ENCODE measurements at regions not wholly inside any gene's neighbourhood (a gene's known extent, or its start where the extent isn't known, plus 50 kb on each side); places are given as distances from the start of the nearest gene placed in this dataset.

- H3K4me3 Mint-ChIP-seq: no peak overlapping the region
- no peaks in the 10 kb centered on the region for H3K27me3 ChIP-seq (ENCODE audit: control insufficient read depth in 1 of 2, insufficient read depth in 2 of 2, low read length in 2 of 2)
- CTCF ChIA-PET: no interaction called here
- POLR2A ChIA-PET: no interaction called here
- intact Hi-C loops (cut with DNase I, micrococcal nuclease): no loop called here
- no peaks in the 10 kb centered on the region for H3K9me3 Mint-ChIP-seq
- TF ChIP-seq, protein P1, sequence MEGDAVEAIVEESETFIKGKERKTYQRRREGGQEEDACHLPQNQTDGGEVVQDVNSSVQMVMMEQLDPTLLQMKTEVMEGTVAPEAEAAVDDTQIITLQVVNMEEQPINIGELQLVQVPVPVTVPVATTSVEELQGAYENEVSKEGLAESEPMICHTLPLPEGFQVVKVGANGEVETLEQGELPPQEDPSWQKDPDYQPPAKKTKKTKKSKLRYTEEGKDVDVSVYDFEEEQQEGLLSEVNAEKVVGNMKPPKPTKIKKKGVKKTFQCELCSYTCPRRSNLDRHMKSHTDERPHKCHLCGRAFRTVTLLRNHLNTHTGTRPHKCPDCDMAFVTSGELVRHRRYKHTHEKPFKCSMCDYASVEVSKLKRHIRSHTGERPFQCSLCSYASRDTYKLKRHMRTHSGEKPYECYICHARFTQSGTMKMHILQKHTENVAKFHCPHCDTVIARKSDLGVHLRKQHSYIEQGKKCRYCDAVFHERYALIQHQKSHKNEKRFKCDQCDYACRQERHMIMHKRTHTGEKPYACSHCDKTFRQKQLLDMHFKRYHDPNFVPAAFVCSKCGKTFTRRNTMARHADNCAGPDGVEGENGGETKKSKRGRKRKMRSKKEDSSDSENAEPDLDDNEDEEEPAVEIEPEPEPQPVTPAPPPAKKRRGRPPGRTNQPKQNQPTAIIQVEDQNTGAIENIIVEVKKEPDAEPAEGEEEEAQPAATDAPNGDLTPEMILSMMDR (IDR thresholded peaks at IDR 0.05): no peak
- H3K4me1 Mint-ChIP-seq (ENCODE audit: low read depth): no peaks in the 10 kb centered on the region
- H3K36me3 ChIP-seq (ENCODE audit: insufficient read depth, low read length): no peaks in the 10 kb centered on the region
- H3K4me3 ChIP-seq (ENCODE audit: low read length): no peak overlapping the region
- no peaks in the 10 kb centered on the region for H3K27me3 Mint-ChIP-seq
- no peaks in the 10 kb centered on the region for H3K36me3 Mint-ChIP-seq (ENCODE audit: low read depth)
- no peak overlapping the region for H3K27ac ChIP-seq (ENCODE audit: low read depth in 1 of 2, low read length in 2 of 2)
- no peaks in the 10 kb centered on the region for H3K9me3 ChIP-seq (ENCODE audit: control insufficient read depth in 1 of 2, insufficient read depth in 1 of 2, low read length in 2 of 2)
- no peaks in the 10 kb centered on the region for H3K4me1 ChIP-seq (ENCODE audit: insufficient read depth, low read length)
- DNase-seq (no peak), ATAC-seq (ENCODE audit: poor library complexity) (no peak)
- no peak overlapping the region for H3K27ac Mint-ChIP-seq
These were observed 126.1 kb downstream of the OSR1 start for GRCh38 chr2:19232312-19232711.

GRCh38 chr2:19231625-19232024, 126.8 kb downstream of the OSR1 start:
- no peaks in the 10 kb centered on the region for H3K27me3 Mint-ChIP-seq
- no peak overlapping the region for H3K4me3 Mint-ChIP-seq
- Histone ChIP-seq H3K4me1 (ENCODE audit: insufficient read depth, low read length) (no peaks in the 10 kb centered on the region), H3K27ac (ENCODE audit: low read depth in 1 of 2, low read length in 2 of 2) (no peak overlapping the region), H3K4me3 (ENCODE audit: low read length) (no peak overlapping the region), H3K9me3 (ENCODE audit: control insufficient read depth in 1 of 2, insufficient read depth in 1 of 2, low read length in 2 of 2) (no peaks in the 10 kb centered on the region), H3K36me3 (ENCODE audit: insufficient read depth, low read length) (no peaks in the 10 kb centered on the region), H3K27me3 (ENCODE audit: control insufficient read depth in 1 of 2, insufficient read depth in 2 of 2, low read length in 2 of 2) (no peaks in the 10 kb centered on the region)
- no peaks in the 10 kb centered on the region for H3K9me3 Mint-ChIP-seq
- H3K4me1 Mint-ChIP-seq (ENCODE audit: low read depth): no peaks in the 10 kb centered on the region
- H3K36me3 Mint-ChIP-seq (ENCODE audit: low read depth): no peaks in the 10 kb centered on the region
- H3K27ac Mint-ChIP-seq: no peak overlapping the region
- ATAC-seq (ENCODE audit: poor library complexity) (no peak), DNase-seq (no peak)
- ChIA-PET POLR2A (no interaction called here), CTCF (interaction anchor here (1.1 kb wide), 1 partner anchor 11 kb away, joined by 3 read pairs; no protein-coding TSS in a partner anchor)
- intact Hi-C loops (cut with DNase I, micrococcal nuclease): no loop called here
- TF ChIP-seq, protein P1 (IDR thresholded peaks at IDR 0.05): no peak

GRCh38 chr2:19230626-19231025, 127.8 kb downstream of the OSR1 start:
- Mint-ChIP-seq H3K27ac (no peak overlapping the region), H3K4me3 (no peak overlapping the region), H3K27me3 (no peaks in the 10 kb centered on the region), H3K36me3 (ENCODE audit: low read depth) (no peaks in the 10 kb centered on the region), H3K4me1 (ENCODE audit: low read depth) (no peaks in the 10 kb centered on the region), H3K9me3 (no peaks in the 10 kb centered on the region)
- CTCF ChIA-PET: interaction anchor here (1.1 kb wide), 1 partner anchor 10 kb away, joined by 3 read pairs; no protein-coding TSS in a partner anchor
- POLR2A ChIA-PET: no interaction called here
- H3K9me3 ChIP-seq (ENCODE audit: control insufficient read depth in 1 of 2, insufficient read depth in 1 of 2, low read length in 2 of 2): no peaks in the 10 kb centered on the region
- H3K36me3 ChIP-seq (ENCODE audit: insufficient read depth, low read length): no peaks in the 10 kb centered on the region
- no peak overlapping the region for H3K4me3 ChIP-seq (ENCODE audit: low read length)
- TF ChIP-seq, protein P1 (IDR thresholded peaks at IDR 0.05): no peak
- DNase-seq: no peak
- no peak overlapping the region for H3K27ac ChIP-seq (ENCODE audit: low read depth in 1 of 2, low read length in 2 of 2)
- H3K27me3 ChIP-seq (ENCODE audit: control insufficient read depth in 1 of 2, insufficient read depth in 2 of 2, low read length in 2 of 2): no peaks in the 10 kb centered on the region
- ATAC-seq (ENCODE audit: poor library complexity): no peak
- no peaks in the 10 kb centered on the region for H3K4me1 ChIP-seq (ENCODE audit: insufficient read depth, low read length)
- intact Hi-C loops (cut with DNase I, micrococcal nuclease): no loop called here
